ENCODE measurements at regions not wholly inside any gene's neighbourhood (a gene's known extent, or its start where the extent isn't known, plus 50 kb on each side); places are given as distances from the start of the nearest gene placed in this dataset.

GRCh38 chr5:54844266-54844665 lies 141.1 kb downstream of the ESM1 start:
- DNase-seq: no peak
- no peaks in the 10 kb centered on the region for H3K36me3 Mint-ChIP-seq (ENCODE audit: low read depth)
- H3K27ac Mint-ChIP-seq: peak overlapping the region; percentile 67
- TF ChIP-seq CTCF (IDR thresholded peaks at IDR 0.05): no peak
- CTCF ChIA-PET: interaction anchor here (0.7 to 5.3 kb wide), 26 partner anchors 10 to 401 kb away, joined by 3 to 160 read pairs (median 6); partner anchors contain the start of gene SNX18
- H3K4me1 Mint-ChIP-seq: peaks cover 25% of the 10 kb centered on the region
- H3K4me3 Mint-ChIP-seq: no peak overlapping the region
- POLR2A ChIA-PET: interaction anchor here (0.5 to 2.6 kb wide), 5 partner anchors 58 to 327 kb away, joined by 3 to 26 read pairs (median 9); partner anchors contain the start of gene SNX18
- H3K9me3 Mint-ChIP-seq: no peaks in the 10 kb centered on the region
- H3K27me3 Mint-ChIP-seq: peaks cover 4% of the 10 kb centered on the region
- intact Hi-C loops (cut with micrococcal nuclease): loop anchor here (2.0 kb wide), 1 partner anchor 71 kb away; no protein-coding TSS in a partner anchor
- no peak for ATAC-seq (ENCODE audit: low read depth)

- Mint-ChIP-seq H3K9me3 (no peaks in the 10 kb centered on the region), H3K27ac (no peak overlapping the region), H3K4me3 (no peak overlapping the region), H3K27me3 (no peaks in the 10 kb centered on the region), H3K36me3 (ENCODE audit: low read depth) (no peaks in the 10 kb centered on the region), H3K4me1 (peaks cover 31% of the 10 kb centered on the region)
- DNase-seq (no peak), ATAC-seq (ENCODE audit: low read depth) (no peak)
- no peak for TF ChIP-seq CTCF (IDR thresholded peaks at IDR 0.05)
- POLR2A ChIA-PET: no interaction called here
- intact Hi-C loops (cut with micrococcal nuclease): no loop called here
- CTCF ChIA-PET: interaction anchor here (5.3 kb wide), 1 partner anchor 324 kb away, joined by 160 read pairs; the partner anchor contains the start of gene SNX18
Observed at GRCh38 chr5:54841481-54841880, 143.9 kb downstream of the ESM1 start.

DNA sequence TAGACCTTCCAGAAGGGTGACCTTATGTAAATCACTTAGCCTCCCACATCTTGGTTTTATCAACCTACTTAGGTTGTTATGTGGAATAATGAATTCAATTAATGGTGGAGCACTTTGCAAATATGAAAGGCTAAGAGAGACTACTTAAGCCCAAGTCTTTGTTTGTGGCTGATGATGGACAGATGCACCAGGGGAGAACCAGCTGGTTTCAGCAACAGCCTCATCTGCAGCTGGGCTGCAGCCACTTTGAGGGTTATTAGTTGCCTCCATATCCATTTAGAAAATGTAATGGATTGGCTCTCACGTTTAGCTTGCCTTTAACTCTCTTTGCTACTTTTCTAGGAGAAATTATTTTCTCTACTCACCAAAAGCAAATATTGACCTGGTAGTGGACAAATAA lies 146.6 kb downstream of the ESM1 start:
- ATAC-seq (ENCODE audit: low read depth) (no peak), DNase-seq (no peak)
- POLR2A ChIA-PET: no interaction called here
- intact Hi-C loops (cut with micrococcal nuclease): no loop called here
- no peak overlapping the region for H3K4me3 Mint-ChIP-seq
- H3K27ac Mint-ChIP-seq: no peak overlapping the region
- H3K4me1 Mint-ChIP-seq: peaks cover 27% of the 10 kb centered on the region
- TF ChIP-seq CTCF (IDR thresholded peaks at IDR 0.05): no peak
- no peaks in the 10 kb centered on the region for H3K27me3 Mint-ChIP-seq
- no peaks in the 10 kb centered on the region for H3K9me3 Mint-ChIP-seq
- no peaks in the 10 kb centered on the region for H3K36me3 Mint-ChIP-seq (ENCODE audit: low read depth)
- CTCF ChIA-PET: no interaction called here

GRCh38 chr5:54837981-54838380 lies 147.4 kb downstream of the ESM1 start:
- ATAC-seq (ENCODE audit: low read depth) (no peak), DNase-seq (no peak)
- intact Hi-C loops (cut with micrococcal nuclease): no loop called here
- POLR2A ChIA-PET: interaction anchor here (0.7 kb wide), 1 partner anchor 321 kb away, joined by 3 read pairs; no protein-coding TSS in a partner anchor
- H3K9me3 Mint-ChIP-seq: no peaks in the 10 kb centered on the region
- no peaks in the 10 kb centered on the region for H3K27me3 Mint-ChIP-seq
- CTCF ChIA-PET: no interaction called here
- TF ChIP-seq CTCF (IDR thresholded peaks at IDR 0.05): no peak
- H3K36me3 Mint-ChIP-seq (ENCODE audit: low read depth): no peaks in the 10 kb centered on the region
- no peak overlapping the region for H3K27ac Mint-ChIP-seq
- H3K4me1 Mint-ChIP-seq: peaks cover 35% of the 10 kb centered on the region
- H3K4me3 Mint-ChIP-seq: no peak overlapping the region

DNA sequence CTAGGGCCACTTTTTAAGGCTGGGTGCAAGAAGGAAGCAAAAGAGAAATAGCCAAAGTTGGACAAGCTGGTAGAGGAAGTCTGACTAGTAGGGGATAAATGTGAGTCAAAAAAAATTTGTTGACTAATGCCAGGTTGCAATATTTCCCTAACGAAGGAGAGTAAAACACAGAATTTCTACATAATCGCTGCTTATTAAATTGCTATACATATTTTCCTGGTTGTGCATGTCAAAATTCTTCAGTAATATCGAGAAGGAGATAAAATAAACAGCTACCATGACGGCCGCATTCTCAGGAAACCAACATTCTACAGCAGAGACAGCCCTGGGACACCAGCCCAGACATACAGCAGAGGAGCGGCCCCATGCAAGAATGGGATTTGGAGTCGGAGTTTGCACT lies 148.3 kb downstream of the ESM1 start:
- TF ChIP-seq CTCF (IDR thresholded peaks at IDR 0.05): no peak
- Mint-ChIP-seq H3K4me1 (peaks cover 40% of the 10 kb centered on the region), H3K27ac (no peak overlapping the region), H3K36me3 (ENCODE audit: low read depth) (no peaks in the 10 kb centered on the region), H3K27me3 (no peaks in the 10 kb centered on the region), H3K4me3 (no peak overlapping the region), H3K9me3 (no peaks in the 10 kb centered on the region)
- ATAC-seq (ENCODE audit: low read depth): no peak
- no peak for DNase-seq
- POLR2A ChIA-PET: no interaction called here
- intact Hi-C loops (cut with micrococcal nuclease): no loop called here
- CTCF ChIA-PET: interaction anchor here (4.9 kb wide), 1 partner anchor 8 kb away, joined by 19 read pairs; no protein-coding TSS in a partner anchor

All from activated B cell treated with CpG ODN at 0.5 μM for 24 hours (primary cell).